ENCODE measurements at regions not wholly inside any gene's neighbourhood (a gene's known extent, or its start where the extent isn't known, plus 50 kb on each side); places are given as distances from the start of the nearest gene placed in this dataset.

DNA sequence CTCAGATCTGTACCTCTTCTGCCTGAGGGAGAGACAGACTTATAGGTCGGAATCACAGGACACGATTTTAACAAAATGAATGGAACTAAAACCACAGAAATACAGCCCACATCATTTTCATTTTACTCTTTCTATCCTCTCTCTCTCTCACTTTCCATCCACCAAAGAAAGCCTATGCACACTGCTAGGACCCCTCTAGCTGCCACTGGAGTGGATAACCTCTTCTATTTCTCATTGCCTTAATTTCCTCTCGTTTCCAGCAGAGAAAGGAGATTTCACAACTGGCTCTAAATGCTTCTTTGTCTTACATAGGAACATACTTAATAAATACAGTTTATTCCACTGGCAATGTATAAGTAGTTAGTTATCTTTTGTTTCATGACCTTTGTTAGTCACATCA lies 867.8 kb upstream of the ADGRL4 start:
- no peak for DNase-seq
- no peaks in the 10 kb centered on the region for H3K79me2 ChIP-seq (ENCODE audit: low read length)

DNA sequence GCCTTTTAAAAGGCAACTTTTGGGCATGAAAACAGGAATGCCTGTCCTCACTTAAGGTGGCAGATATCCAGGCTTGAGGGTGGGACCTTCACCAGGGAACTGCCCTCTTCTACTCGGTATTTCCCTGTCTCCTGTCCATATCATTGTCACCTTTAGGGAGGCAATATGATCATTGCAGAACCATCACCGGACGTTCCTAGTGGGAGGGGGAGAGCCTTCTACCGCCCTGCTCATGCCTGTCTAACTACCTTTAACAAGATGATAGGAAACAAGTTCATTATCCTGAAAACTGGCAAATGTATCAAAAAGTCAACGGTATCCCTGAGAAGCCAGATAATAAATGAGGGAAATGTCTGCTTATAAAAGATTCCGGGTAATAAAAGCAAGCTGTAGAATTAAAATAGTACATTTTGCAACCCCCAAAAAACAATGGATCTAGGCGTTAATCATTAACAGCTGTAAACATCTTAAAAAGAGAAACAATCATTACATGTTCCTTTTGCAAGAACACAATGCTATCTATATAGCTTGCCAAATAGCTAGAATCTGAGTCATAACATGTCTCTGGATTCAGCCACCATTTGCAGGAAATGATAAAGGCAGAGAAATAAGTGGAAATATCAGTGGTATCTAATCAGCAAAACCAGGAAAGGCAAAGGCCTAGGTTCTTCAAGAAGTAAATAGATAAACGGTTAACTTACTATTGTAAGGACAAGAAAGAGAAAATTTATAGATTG lies 852.9 kb upstream of the ADGRL4 start:
- Histone ChIP-seq H3K9me2 (replicated peaks; ENCODE audit: insufficient read depth, low read length) (no peaks in the 10 kb centered on the region), H3K36me3 (replicated peaks; ENCODE audit: insufficient read depth, low read length) (no peaks in the 10 kb centered on the region), H3K79me2 (ENCODE audit: low read length) (no peaks in the 10 kb centered on the region), H3K4me2 (ENCODE audit: low read depth, low read length) (no peak overlapping the region), H3F3A (ENCODE audit: insufficient read depth, low read length) (no peaks in the 10 kb centered on the region), H4K20me1 (ENCODE audit: insufficient read depth, low read length) (no peaks in the 10 kb centered on the region), H3K4me1 (ENCODE audit: low read length) (no peaks in the 10 kb centered on the region), H3K27ac (ENCODE audit: low read length) (no peak overlapping the region), H3K9me3 (replicated peaks; ENCODE audit: insufficient read depth, low read length) (no peaks in the 10 kb centered on the region), H2AFZ (ENCODE audit: low read length) (no peak overlapping the region), H3K27me3 (replicated peaks; ENCODE audit: insufficient read depth, low read length) (no peaks in the 10 kb centered on the region), H3K4me3 (ENCODE audit: low read length) (no peak overlapping the region), H3K9ac (ENCODE audit: low read length) (no peak overlapping the region)
- TF ChIP-seq EZH2phosphoT487 (IDR thresholded peaks at IDR 0.05; ENCODE audit: low read length) (no peak), EZH2 (optimal IDR thresholded peaks at IDR 0.05; ENCODE audit: low read depth, low read length) (no peak)
- TF ChIP-seq, protein P1, sequence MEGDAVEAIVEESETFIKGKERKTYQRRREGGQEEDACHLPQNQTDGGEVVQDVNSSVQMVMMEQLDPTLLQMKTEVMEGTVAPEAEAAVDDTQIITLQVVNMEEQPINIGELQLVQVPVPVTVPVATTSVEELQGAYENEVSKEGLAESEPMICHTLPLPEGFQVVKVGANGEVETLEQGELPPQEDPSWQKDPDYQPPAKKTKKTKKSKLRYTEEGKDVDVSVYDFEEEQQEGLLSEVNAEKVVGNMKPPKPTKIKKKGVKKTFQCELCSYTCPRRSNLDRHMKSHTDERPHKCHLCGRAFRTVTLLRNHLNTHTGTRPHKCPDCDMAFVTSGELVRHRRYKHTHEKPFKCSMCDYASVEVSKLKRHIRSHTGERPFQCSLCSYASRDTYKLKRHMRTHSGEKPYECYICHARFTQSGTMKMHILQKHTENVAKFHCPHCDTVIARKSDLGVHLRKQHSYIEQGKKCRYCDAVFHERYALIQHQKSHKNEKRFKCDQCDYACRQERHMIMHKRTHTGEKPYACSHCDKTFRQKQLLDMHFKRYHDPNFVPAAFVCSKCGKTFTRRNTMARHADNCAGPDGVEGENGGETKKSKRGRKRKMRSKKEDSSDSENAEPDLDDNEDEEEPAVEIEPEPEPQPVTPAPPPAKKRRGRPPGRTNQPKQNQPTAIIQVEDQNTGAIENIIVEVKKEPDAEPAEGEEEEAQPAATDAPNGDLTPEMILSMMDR (IDR thresholded peaks at IDR 0.05; ENCODE audit: low read length): no peak
- DNase-seq: no peak

More for the DNA sequence above, 867.8 kb upstream of the ADGRL4 start:
- TF ChIP-seq, protein P1 (IDR thresholded peaks at IDR 0.05; ENCODE audit: low read length): no peak
- no peak for TF ChIP-seq EZH2phosphoT487 (IDR thresholded peaks at IDR 0.05; ENCODE audit: low read length)
- H3K9me3 ChIP-seq (replicated peaks; ENCODE audit: insufficient read depth, low read length): no peaks in the 10 kb centered on the region
- H4K20me1 ChIP-seq (ENCODE audit: insufficient read depth, low read length): no peaks in the 10 kb centered on the region
- no peak overlapping the region for H3K4me2 ChIP-seq (ENCODE audit: low read depth, low read length)
- no peak overlapping the region for H3K27ac ChIP-seq (ENCODE audit: low read length)
- H2AFZ ChIP-seq (ENCODE audit: low read length): no peak overlapping the region
- no peaks in the 10 kb centered on the region for H3K36me3 ChIP-seq (replicated peaks; ENCODE audit: insufficient read depth, low read length)
- no peaks in the 10 kb centered on the region for H3F3A ChIP-seq (ENCODE audit: insufficient read depth, low read length)
- H3K4me3 ChIP-seq (ENCODE audit: low read length): no peak overlapping the region
- no peaks in the 10 kb centered on the region for H3K9me2 ChIP-seq (replicated peaks; ENCODE audit: insufficient read depth, low read length)
- no peaks in the 10 kb centered on the region for H3K27me3 ChIP-seq (replicated peaks; ENCODE audit: insufficient read depth, low read length)
- H3K4me1 ChIP-seq (ENCODE audit: low read length): no peaks in the 10 kb centered on the region
- no peak overlapping the region for H3K9ac ChIP-seq (ENCODE audit: low read length)

DNA sequence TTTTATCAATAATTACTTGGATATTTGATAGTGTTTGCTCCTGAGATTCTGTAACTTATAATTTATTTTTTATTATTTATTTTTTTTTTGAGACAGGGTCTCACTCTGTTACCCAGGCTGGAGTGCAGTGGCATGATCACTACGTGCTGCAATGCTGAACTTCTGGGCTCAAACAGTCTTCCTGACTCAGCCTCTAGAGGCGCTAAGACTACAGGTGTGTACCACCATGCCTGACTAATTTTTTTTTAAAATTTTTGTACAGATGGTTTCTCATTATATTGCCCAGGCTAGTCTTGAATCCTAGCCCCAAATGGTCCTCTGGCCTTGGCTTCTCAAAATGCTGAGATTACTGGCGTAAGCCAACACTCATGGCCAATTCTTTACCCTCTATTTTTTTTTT lies 845.5 kb upstream of the ADGRL4 start:
- Histone ChIP-seq H3K9me2 (replicated peaks; ENCODE audit: insufficient read depth, low read length) (no peaks in the 10 kb centered on the region), H3K79me2 (ENCODE audit: low read length) (no peaks in the 10 kb centered on the region), H3K36me3 (replicated peaks; ENCODE audit: insufficient read depth, low read length) (no peaks in the 10 kb centered on the region), H3K9ac (ENCODE audit: low read length) (no peak overlapping the region), H3K4me2 (ENCODE audit: low read depth, low read length) (no peak overlapping the region), H3K4me3 (ENCODE audit: low read length) (no peak overlapping the region), H4K20me1 (ENCODE audit: insufficient read depth, low read length) (no peaks in the 10 kb centered on the region), H3K27ac (ENCODE audit: low read length) (no peak overlapping the region), H3K27me3 (replicated peaks; ENCODE audit: insufficient read depth, low read length) (no peaks in the 10 kb centered on the region), H3F3A (ENCODE audit: insufficient read depth, low read length) (no peaks in the 10 kb centered on the region), H3K9me3 (replicated peaks; ENCODE audit: insufficient read depth, low read length) (no peaks in the 10 kb centered on the region), H3K4me1 (ENCODE audit: low read length) (no peaks in the 10 kb centered on the region), H2AFZ (ENCODE audit: low read length) (no peak overlapping the region)
- TF ChIP-seq, protein P1 (IDR thresholded peaks at IDR 0.05; ENCODE audit: low read length): peak; percentile 20; the same call in 1 of the 2 replicates
- no peak for TF ChIP-seq EZH2 (optimal IDR thresholded peaks at IDR 0.05; ENCODE audit: low read depth, low read length)
- no peak for DNase-seq

Measured in MM.1S (cell line).